Ecto neural progenitor cell (in vitro differentiated cells): ENCODE measurements at regions not wholly inside any gene's neighbourhood (a gene's known extent, or its start where the extent isn't known, plus 50 kb on each side); places are given as distances from the start of the nearest gene placed in this dataset.

Experiments used
- DNase-seq: peaks from one replicate; pipeline ENCODE4 v3.0.0-alpha.2; 2018; ENCODE audit warnings: low spot score

- DNase-seq: no peak
Measured at GRCh38 chr18:7288544-7288943, 57.7 kb downstream of the LRRC30 start.

- no peak for DNase-seq
Measured at GRCh38 chr18:7290077-7290476, 59.2 kb downstream of the LRRC30 start.

GRCh38 chr18:7291046-7291445 is 60.2 kb downstream of the LRRC30 start:
- DNase-seq: no peak

GRCh38 chr18:7298149-7298548 is 67.3 kb downstream of the LRRC30 start:
- no peak for DNase-seq

GRCh38 chr18:7301094-7301493 is 70.2 kb downstream of the LRRC30 start:
- no peak for DNase-seq

GRCh38 chr18:7303316-7304060 is 72.6 kb downstream of the LRRC30 start:
- DNase-seq: no peak

GRCh38 chr18:7304061-7304370 is 73.1 kb downstream of the LRRC30 start:
- no peak for DNase-seq

GRCh38 chr18:7305416-7305815 is 74.5 kb downstream of the LRRC30 start:
- DNase-seq: no peak

- no peak for DNase-seq
Measured at GRCh38 chr18:7307030-7307429, 76.1 kb downstream of the LRRC30 start.

GRCh38 chr18:7307526-7307925 is 76.6 kb downstream of the LRRC30 start:
- DNase-seq: no peak

GRCh38 chr18:7317804-7318231 is 86.9 kb downstream of the LRRC30 start:
- no peak for DNase-seq

- no peak for DNase-seq
Measured at GRCh38 chr18:7319161-7319560, 88.3 kb downstream of the LRRC30 start.

- DNase-seq: no peak
Measured at GRCh38 chr18:7321831-7322230, 90.9 kb downstream of the LRRC30 start.

GRCh38 chr18:7322817-7323485 is 92.1 kb downstream of the LRRC30 start:
- no peak for DNase-seq

GRCh38 chr18:7325126-7325430 is 94.2 kb downstream of the LRRC30 start:
- DNase-seq: no peak

- no peak for DNase-seq
Measured at GRCh38 chr18:7329016-7329415, 98.1 kb downstream of the LRRC30 start.

- no peak for DNase-seq
Measured at GRCh38 chr18:7332452-7332851, 101.6 kb downstream of the LRRC30 start.

GRCh38 chr18:7333025-7333562 is 102.2 kb downstream of the LRRC30 start:
- no peak for DNase-seq

- no peak for DNase-seq
Measured at GRCh38 chr18:7334973-7335568, 104.2 kb downstream of the LRRC30 start.

- DNase-seq: no peak
Measured at GRCh38 chr18:7336623-7337022, 105.7 kb downstream of the LRRC30 start.

- no peak for DNase-seq
Measured at GRCh38 chr18:7338846-7339245, 108.0 kb downstream of the LRRC30 start.

GRCh38 chr18:7341581-7342337 is 110.9 kb downstream of the LRRC30 start:
- DNase-seq: no peak
